ENCODE measurements at regions not wholly inside any gene's neighbourhood (a gene's known extent, or its start where the extent isn't known, plus 50 kb on each side); places are given as distances from the start of the nearest gene placed in this dataset.
A peak's percentile ranks its signal among the peaks of the same experiment; 100 is the strongest.

DNA sequence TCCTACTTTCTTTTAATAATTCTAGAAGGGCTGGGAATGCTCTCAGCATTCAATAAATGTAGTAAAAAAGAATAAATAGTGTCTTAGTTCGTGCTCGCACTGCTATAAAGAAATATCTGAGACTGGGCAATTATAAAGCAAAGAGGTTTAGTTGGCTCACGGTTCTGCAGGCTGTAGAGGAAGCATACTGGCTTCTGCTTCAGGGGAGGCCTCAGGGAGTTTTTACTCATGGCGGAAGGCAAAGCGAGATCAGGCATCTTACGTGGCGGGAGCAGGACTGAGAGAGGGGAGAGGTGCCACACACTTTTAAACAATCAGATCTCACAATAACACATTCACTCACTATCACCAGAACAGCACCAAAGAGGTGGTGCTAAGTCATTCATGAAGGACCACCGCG is 103.0 kb upstream of the UBE2E2 start:
- Histone ChIP-seq H3K4me1 (no peaks in the 10 kb centered on the region), H3K27me3 (no peaks in the 10 kb centered on the region), H3K27ac (no peak overlapping the region), H3K9me3 (no peaks in the 10 kb centered on the region), H3K4me3 (no peak overlapping the region), H3K36me3 (no peaks in the 10 kb centered on the region)
- intact Hi-C loops (cut with DNase I; ENCODE audit: low total_unique reads): no loop called here
- DNase-seq: no peak
- TF ChIP-seq EP300 (IDR thresholded peaks at IDR 0.05) (no peak), POLR2A (IDR thresholded peaks at IDR 0.05) (no peak), POLR2AphosphoS5 (IDR thresholded peaks at IDR 0.05) (no peak)
- TF ChIP-seq, protein P1, sequence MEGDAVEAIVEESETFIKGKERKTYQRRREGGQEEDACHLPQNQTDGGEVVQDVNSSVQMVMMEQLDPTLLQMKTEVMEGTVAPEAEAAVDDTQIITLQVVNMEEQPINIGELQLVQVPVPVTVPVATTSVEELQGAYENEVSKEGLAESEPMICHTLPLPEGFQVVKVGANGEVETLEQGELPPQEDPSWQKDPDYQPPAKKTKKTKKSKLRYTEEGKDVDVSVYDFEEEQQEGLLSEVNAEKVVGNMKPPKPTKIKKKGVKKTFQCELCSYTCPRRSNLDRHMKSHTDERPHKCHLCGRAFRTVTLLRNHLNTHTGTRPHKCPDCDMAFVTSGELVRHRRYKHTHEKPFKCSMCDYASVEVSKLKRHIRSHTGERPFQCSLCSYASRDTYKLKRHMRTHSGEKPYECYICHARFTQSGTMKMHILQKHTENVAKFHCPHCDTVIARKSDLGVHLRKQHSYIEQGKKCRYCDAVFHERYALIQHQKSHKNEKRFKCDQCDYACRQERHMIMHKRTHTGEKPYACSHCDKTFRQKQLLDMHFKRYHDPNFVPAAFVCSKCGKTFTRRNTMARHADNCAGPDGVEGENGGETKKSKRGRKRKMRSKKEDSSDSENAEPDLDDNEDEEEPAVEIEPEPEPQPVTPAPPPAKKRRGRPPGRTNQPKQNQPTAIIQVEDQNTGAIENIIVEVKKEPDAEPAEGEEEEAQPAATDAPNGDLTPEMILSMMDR (IDR thresholded peaks at IDR 0.05): no peak
- 88 to 97% (median 96%) methylated on average over 9 of the region's 9 CpGs for WGBS, 5 donors

- H3K4me1 ChIP-seq: no peaks in the 10 kb centered on the region
- no peak overlapping the region for H3K4me3 ChIP-seq
- 38 to 81% (median 44%) methylated on average over 1 of the region's 1 CpG for WGBS, 5 donors
- intact Hi-C loops (cut with DNase I; ENCODE audit: low total_unique reads): no loop called here
- H3K27ac ChIP-seq: no peak overlapping the region
- no peaks in the 10 kb centered on the region for H3K9me3 ChIP-seq
- DNase-seq: peak in 1 of 2 donors; percentile 16
- no peaks in the 10 kb centered on the region for H3K36me3 ChIP-seq
- H3K27me3 ChIP-seq: no peaks in the 10 kb centered on the region
- TF ChIP-seq EP300 (IDR thresholded peaks at IDR 0.05) (no peak), POLR2AphosphoS5 (IDR thresholded peaks at IDR 0.05) (no peak), POLR2A (IDR thresholded peaks at IDR 0.05) (no peak)
- TF ChIP-seq, protein P1 (IDR thresholded peaks at IDR 0.05): no peak
These were observed 99.4 kb upstream of the UBE2E2 start for GRCh38 chr3:23103764-23104163.

- Histone ChIP-seq H3K9me3 (no peaks in the 10 kb centered on the region), H3K4me3 (no peak overlapping the region), H3K36me3 (no peaks in the 10 kb centered on the region), H3K27ac (no peak overlapping the region), H3K4me1 (no peaks in the 10 kb centered on the region), H3K27me3 (no peaks in the 10 kb centered on the region)
- TF ChIP-seq, protein P1 (IDR thresholded peaks at IDR 0.05): no peak
- TF ChIP-seq EP300 (IDR thresholded peaks at IDR 0.05) (no peak), POLR2A (IDR thresholded peaks at IDR 0.05) (no peak), POLR2AphosphoS5 (IDR thresholded peaks at IDR 0.05) (no peak)
- intact Hi-C loops (cut with DNase I; ENCODE audit: low total_unique reads): no loop called here
- no peak for DNase-seq
These were observed 98.1 kb upstream of the UBE2E2 start for GRCh38 chr3:23105048-23105447.

- intact Hi-C loops (cut with DNase I; ENCODE audit: low total_unique reads): no loop called here
- Histone ChIP-seq H3K4me1 (no peaks in the 10 kb centered on the region), H3K9me3 (no peaks in the 10 kb centered on the region), H3K36me3 (no peaks in the 10 kb centered on the region), H3K27me3 (no peaks in the 10 kb centered on the region), H3K27ac (no peak overlapping the region), H3K4me3 (no peak overlapping the region)
- DNase-seq: no peak
- TF ChIP-seq EP300 (IDR thresholded peaks at IDR 0.05) (no peak), POLR2AphosphoS5 (IDR thresholded peaks at IDR 0.05) (no peak), POLR2A (IDR thresholded peaks at IDR 0.05) (no peak)
- TF ChIP-seq, protein P1 (IDR thresholded peaks at IDR 0.05): no peak
- 90 to 98% (median 94%) methylated on average over 3 of the region's 3 CpGs for WGBS, 5 donors
These were observed 96.5 kb upstream of the UBE2E2 start for GRCh38 chr3:23106666-23107065.

Measured in stomach (tissue), 8 donors.